ENCODE measurements at regions not wholly inside any gene's neighbourhood (a gene's known extent, or its start where the extent isn't known, plus 50 kb on each side); places are given as distances from the start of the nearest gene placed in this dataset.

DNA sequence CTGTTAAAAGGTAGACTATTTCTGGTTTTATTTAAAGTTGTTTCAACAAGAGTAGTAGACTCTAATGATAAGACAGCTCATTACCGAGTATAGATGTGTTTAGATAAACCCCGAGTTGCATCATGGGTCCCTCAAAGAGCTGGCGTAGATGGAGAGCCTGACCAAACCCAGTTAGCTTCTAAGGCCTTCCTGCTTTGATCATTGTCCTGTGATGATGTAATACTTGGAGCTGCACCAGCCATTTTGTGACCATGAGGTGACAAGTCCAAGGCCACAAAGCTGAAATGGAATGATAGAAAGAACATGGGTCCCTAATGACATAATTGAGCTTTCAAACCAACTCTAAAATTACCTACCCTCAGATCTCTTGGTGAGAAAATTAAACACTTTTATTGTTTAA is 66.6 kb upstream of the TAB3 start:
- FAIRE-seq, result no peak
- DNase-seq (ENCODE audit: extremely low spot score, insufficient read length, low read depth), result no peak

DNA sequence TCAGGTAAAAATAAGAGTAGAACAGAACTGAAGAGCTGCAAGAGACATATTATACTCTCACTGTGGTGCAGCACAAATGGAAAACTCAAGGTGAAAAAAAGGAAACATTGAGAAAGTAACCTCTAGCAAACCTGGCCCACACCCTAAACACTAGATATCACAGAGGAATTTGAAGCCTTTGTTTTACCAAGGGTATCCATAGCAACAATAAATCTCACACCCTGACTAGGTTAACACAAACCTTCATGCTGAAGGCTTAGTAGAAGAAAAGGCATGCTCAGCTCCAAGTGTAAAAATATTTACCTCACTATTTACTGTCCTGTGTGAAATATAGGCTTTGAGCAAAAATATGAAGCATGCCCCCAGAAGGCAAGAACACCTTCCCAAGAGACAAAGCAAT is 61.9 kb upstream of the TAB3 start:
- no peak for FAIRE-seq

GRCh38 chrX:30950391-30950790 is 61.3 kb upstream of the TAB3 start:
- DNase-seq (ENCODE audit: extremely low spot score, insufficient read length, low read depth) (no peak), FAIRE-seq (no peak)

More for the DNA sequence above, 61.9 kb upstream of the TAB3 start:
- no peak for DNase-seq (ENCODE audit: extremely low spot score, insufficient read length, low read depth)

- FAIRE-seq (no peak), DNase-seq (ENCODE audit: extremely low spot score, insufficient read length, low read depth) (no peak)
Measured at GRCh38 chrX:30949554-30949953, 60.5 kb upstream of the TAB3 start.

DNA sequence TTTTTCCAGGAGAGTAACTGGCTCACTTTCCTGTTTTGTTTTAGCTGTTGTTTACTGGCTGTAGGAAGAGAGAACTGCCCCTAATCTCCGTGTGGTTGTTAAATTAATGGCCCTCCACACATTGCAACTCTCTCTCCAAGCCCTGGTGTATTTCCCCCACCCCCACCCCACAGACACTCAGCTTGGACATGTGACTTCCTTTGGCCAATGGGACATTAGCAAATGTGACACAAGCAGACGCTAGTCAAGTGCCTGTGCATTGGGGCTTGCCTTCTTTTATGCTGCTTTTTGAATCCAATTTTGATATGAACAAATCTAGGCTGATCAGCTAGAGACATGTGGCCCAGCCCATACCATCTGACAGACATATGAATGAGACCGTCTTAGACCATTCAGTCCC is 59.6 kb upstream of the TAB3 start:
- DNase-seq (ENCODE audit: extremely low spot score, insufficient read length, low read depth), result no peak
- FAIRE-seq, result no peak

DNA sequence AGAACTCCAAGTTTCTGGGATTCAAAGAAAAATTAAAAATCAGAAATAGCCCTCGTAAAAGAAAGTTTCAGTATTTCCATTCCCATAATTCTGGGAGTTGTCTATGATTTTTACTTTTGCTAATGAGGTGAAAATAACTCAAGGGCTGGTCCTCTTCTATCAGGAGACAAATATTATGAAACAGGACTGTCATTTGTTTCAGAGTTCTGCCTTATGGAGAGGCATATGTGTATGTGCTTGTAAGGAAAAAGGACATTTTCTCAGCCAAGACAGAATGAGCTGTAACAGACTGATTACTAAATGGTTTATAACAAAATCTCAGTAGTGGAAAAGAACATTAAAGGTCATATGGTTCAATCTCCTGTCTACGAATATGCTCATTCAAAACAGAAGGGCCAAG is 59.0 kb upstream of the TAB3 start:
- DNase-seq (ENCODE audit: extremely low spot score, insufficient read length, low read depth) (no peak), FAIRE-seq (no peak)

DNA sequence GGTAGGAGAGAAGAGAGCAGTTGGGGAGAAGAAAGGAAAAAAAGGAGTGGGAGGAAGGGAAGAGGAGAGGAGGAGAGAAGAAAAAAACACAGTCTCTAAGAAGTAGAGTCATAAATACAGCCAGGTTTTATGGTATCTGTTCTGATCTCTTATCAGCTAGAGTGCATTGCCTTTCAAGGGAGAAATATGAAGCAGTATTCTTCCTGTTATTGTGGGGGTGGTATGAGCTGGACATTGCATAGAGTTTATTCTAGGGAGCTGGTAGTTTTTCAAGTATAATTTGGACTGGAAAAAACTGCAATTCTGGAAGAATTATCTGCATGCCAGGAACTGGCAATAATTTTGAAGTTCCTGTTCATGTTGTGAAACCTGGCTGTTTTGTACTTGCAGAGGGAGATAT is 54.9 kb upstream of the TAB3 start:
- DNase-seq (ENCODE audit: extremely low spot score, insufficient read length, low read depth) (no peak), FAIRE-seq (no peak)

DNA sequence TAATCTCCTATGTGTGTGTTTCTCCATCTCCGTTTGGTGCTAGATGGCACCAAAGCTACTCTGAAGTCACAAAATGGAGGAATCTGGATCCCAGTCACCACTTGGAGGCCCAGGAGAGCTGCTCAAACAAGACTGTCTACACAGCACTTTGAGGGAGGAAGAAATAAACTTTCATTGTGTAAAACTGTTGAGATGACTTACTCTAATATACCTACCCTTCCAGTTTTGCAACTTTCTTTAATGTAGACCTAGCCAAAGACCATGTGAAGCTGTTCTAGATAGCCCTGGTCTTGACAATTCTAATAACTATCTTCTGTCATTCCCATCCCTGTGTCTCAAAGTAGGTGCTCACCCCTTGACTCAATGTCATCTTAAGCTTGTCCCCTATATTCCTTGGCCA is 52.8 kb upstream of the TAB3 start:
- DNase-seq (ENCODE audit: extremely low spot score, insufficient read length, low read depth), result no peak
- FAIRE-seq, result no peak

- DNase-seq (ENCODE audit: extremely low spot score, insufficient read length, low read depth) (no peak), FAIRE-seq (no peak)
Measured at GRCh38 chrX:30939928-30940327, 50.9 kb upstream of the TAB3 start.

Measured in GM18507 (cell line).